ENCODE measurements at regions not wholly inside any gene's neighbourhood (a gene's known extent, or its start where the extent isn't known, plus 50 kb on each side); places are given as distances from the start of the nearest gene placed in this dataset.

DNA sequence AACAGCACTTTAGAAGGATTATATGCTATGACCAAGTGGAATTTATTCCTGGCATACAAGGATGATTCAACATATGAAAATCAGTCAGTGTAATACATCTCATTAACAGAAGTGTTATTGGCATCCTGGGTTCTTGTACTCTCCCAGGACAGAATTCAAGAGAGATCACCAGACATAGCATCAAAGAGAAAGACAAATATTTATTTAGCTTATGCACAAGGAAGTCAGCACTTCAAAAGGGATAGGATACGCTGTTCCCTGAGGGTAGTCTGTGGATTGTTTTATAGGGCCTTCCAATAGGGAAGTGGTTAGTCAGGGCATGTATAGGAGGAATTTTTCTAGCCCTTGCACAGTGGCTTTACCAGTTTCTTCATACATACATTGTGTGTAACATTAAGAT, 1238.0 kb downstream of the PCDH17 start:
- TF ChIP-seq, protein P1, sequence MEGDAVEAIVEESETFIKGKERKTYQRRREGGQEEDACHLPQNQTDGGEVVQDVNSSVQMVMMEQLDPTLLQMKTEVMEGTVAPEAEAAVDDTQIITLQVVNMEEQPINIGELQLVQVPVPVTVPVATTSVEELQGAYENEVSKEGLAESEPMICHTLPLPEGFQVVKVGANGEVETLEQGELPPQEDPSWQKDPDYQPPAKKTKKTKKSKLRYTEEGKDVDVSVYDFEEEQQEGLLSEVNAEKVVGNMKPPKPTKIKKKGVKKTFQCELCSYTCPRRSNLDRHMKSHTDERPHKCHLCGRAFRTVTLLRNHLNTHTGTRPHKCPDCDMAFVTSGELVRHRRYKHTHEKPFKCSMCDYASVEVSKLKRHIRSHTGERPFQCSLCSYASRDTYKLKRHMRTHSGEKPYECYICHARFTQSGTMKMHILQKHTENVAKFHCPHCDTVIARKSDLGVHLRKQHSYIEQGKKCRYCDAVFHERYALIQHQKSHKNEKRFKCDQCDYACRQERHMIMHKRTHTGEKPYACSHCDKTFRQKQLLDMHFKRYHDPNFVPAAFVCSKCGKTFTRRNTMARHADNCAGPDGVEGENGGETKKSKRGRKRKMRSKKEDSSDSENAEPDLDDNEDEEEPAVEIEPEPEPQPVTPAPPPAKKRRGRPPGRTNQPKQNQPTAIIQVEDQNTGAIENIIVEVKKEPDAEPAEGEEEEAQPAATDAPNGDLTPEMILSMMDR (IDR thresholded peaks at IDR 0.05; ENCODE audit: control extremely low read depth, extremely low read depth, low read depth, missing control alignments), result no peak
- ChIA-PET CTCF (no interaction called here), POLR2A (no interaction called here)
- DNase-seq (ENCODE audit: extremely low spot score), result no peak

- no peak for DNase-seq (ENCODE audit: extremely low spot score)
- CTCF ChIA-PET, result no interaction called here
- TF ChIP-seq, protein P1 (IDR thresholded peaks at IDR 0.05; ENCODE audit: control extremely low read depth, extremely low read depth, low read depth, missing control alignments), result no peak
- POLR2A ChIA-PET, result no interaction called here
These were observed 1244.9 kb downstream of the PCDH17 start for GRCh38 chr13:58876473-58876872.

- no peak for DNase-seq (ENCODE audit: extremely low spot score)
- POLR2A ChIA-PET, result no interaction called here
- CTCF ChIA-PET, result no interaction called here
- TF ChIP-seq, protein P1 (IDR thresholded peaks at IDR 0.05; ENCODE audit: control extremely low read depth, extremely low read depth, low read depth, missing control alignments), result no peak
These were observed 1247.6 kb downstream of the PCDH17 start for GRCh38 chr13:58879114-58879513.

DNA sequence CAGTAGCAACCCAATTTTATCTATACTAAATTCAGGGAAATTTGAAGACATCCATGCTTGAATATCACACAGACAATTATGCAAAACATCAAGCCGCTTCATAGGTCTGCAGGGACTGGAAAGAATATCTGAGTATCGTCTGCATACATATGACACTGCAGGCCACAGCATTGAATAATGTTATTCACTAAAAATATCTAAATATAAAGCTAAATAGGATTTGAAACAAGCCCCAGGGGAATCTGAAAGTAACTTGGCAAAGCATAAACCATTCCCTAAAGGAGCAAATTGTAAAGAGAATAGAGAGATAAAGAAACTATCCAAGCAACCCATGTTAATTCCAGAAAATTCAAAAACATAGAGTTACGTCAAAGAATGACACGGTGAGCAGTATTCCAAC, 1251.0 kb downstream of the PCDH17 start:
- ChIA-PET CTCF (interaction anchor here (1.8 kb wide), 1 partner anchor 11 kb away, joined by 4 read pairs; no protein-coding TSS in a partner anchor), POLR2A (no interaction called here)
- TF ChIP-seq, protein P1 (IDR thresholded peaks at IDR 0.05; ENCODE audit: control extremely low read depth, extremely low read depth, low read depth, missing control alignments), result no peak
- no peak for DNase-seq (ENCODE audit: extremely low spot score)

DNA sequence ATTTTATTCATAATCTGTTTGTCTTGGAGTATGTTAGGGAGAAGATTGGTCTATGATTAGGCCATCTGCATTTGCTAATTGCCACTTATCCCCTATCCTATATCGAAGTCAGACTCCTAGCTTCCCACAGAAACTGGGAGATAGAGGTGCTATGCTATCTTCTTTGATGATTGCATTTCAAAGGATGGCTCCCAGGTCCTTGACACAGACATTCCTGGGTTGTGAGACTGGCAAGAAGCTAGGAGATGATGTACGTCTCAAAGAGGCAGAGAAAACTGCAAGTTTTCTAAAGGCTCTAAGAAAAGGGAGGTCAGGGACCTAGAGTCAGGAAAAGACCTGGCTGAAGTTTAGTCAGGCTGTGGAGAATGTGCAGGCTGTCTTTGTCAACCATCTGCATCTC, 1251.9 kb downstream of the PCDH17 start:
- no peak for DNase-seq (ENCODE audit: extremely low spot score)
- ChIA-PET POLR2A (no interaction called here), CTCF (interaction anchor here (1.8 kb wide), 1 partner anchor 10 kb away, joined by 4 read pairs; no protein-coding TSS in a partner anchor)
- TF ChIP-seq, protein P1 (IDR thresholded peaks at IDR 0.05; ENCODE audit: control extremely low read depth, extremely low read depth, low read depth, missing control alignments), result no peak

- TF ChIP-seq, protein P1 (IDR thresholded peaks at IDR 0.05; ENCODE audit: control extremely low read depth, extremely low read depth, low read depth, missing control alignments), result no peak
- ChIA-PET CTCF (interaction anchor here (1.1 to 1.8 kb wide), 3 partner anchors 9 to 445 kb away, joined by 3 to 4 read pairs (median 4); no protein-coding TSS in a partner anchor), POLR2A (no interaction called here)
- no peak for DNase-seq (ENCODE audit: extremely low spot score)
These were observed 1253.0 kb downstream of the PCDH17 start for GRCh38 chr13:58884353-58885209.
